Fibroblast of lung (primary cell): ENCODE measurements at regions not wholly inside any gene's neighbourhood (a gene's known extent, or its start where the extent isn't known, plus 50 kb on each side); places are given as distances from the start of the nearest gene placed in this dataset.

Experiments
- DNase-seq, 2 donors: peaks; one replicate each; pipeline versions ENCODE4 v3.0.0 to v3.0.0-alpha.2; 2010; ENCODE audit warnings: low read depth in 2 of 2
- H2AFZ ChIP-seq: 2 replicates; pipeline ENCODE4 v1.5.1; 2012; ENCODE audit warnings: low read length, control low read depth, inconsistent platforms
- H3K27ac ChIP-seq: 2 replicates; pipeline ENCODE4 v1.5.1; 2011; ENCODE audit warnings: low read length, control low read depth; ENCODE audit not compliant: insufficient read depth
- H3K27me3 ChIP-seq: 2 replicates; pipeline ENCODE4 v1.5.1; 2011; ENCODE audit warnings: mild to moderate bottlenecking, low read length; ENCODE audit not compliant: control insufficient read depth, insufficient read depth
- H3K36me3 ChIP-seq: 2 replicates; pipeline ENCODE4 v1.5.1; 2011; ENCODE audit warnings: low read length; ENCODE audit not compliant: control insufficient read depth, insufficient read depth
- H3K4me1 ChIP-seq: 2 replicates; pipeline ENCODE4 v1.5.1; 2011; ENCODE audit warnings: low read length; ENCODE audit not compliant: control insufficient read depth, insufficient read depth; ENCODE audit errors: extremely low read depth
- H3K4me2 ChIP-seq: 2 replicates; pipeline ENCODE4 v1.5.1; 2011; ENCODE audit warnings: low read length, control low read depth; ENCODE audit not compliant: insufficient read depth; ENCODE audit errors: extremely low read depth
- H3K4me3 ChIP-seq, 4 experiments: fragments of 200-600 bp in 1 of 4; sonication (generic) in 1 of 4; replicated peaks in 1 of 4; 2 replicates each; pipeline ENCODE4 v1.5.1; 2011 to 2016; ENCODE audit warnings: low read length in 4 of 4, low read depth in 3 of 4, mild to moderate bottlenecking in 3 of 4, control low read depth in 2 of 4, inconsistent platforms in 1 of 4, mixed read lengths in 1 of 4; ENCODE audit not compliant: insufficient read depth in 1 of 4; ENCODE audit errors: control extremely low read depth in 1 of 4
- H3K79me2 ChIP-seq: 2 replicates; pipeline ENCODE4 v1.5.1; 2012; ENCODE audit warnings: mild to moderate bottlenecking, low read length, inconsistent platforms; ENCODE audit not compliant: control insufficient read depth, insufficient read depth
- H3K9ac ChIP-seq: 2 replicates; pipeline ENCODE4 v1.5.1; 2011; ENCODE audit warnings: mild to moderate bottlenecking, low read length, control low read depth; ENCODE audit not compliant: insufficient read depth
- H3K9me3 ChIP-seq: 2 replicates; pipeline ENCODE4 v1.5.1; 2012; ENCODE audit warnings: low read depth, low read length; ENCODE audit not compliant: control insufficient read depth, insufficient read depth
- H4K20me1 ChIP-seq: 2 replicates; pipeline ENCODE4 v1.5.1; 2011; ENCODE audit warnings: low read length; ENCODE audit not compliant: control insufficient read depth, insufficient read depth; ENCODE audit errors: extremely low read depth
- CTCF ChIP-seq, 2 donors: IDR thresholded peaks in 1 of 2; conservative IDR thresholded peaks in 1 of 2; 1 replicate in 1 of 2; 2 replicates in 1 of 2; pipeline ENCODE4 v1.5.1; 2011 to 2012; ENCODE audit warnings: low read length in 2 of 2, control low read depth in 1 of 2, inconsistent platforms in 1 of 2, low read depth in 1 of 2, mild to moderate bottlenecking in 1 of 2
- EZH2 ChIP-seq: IDR thresholded peaks from 2 replicates; pipeline ENCODE4 v1.5.1; 2012; ENCODE audit warnings: low read length, control low read depth, mild to moderate bottlenecking; ENCODE audit errors: missing control alignments

GRCh38 chr4:123031664-123032063 is 109.3 kb upstream of the NUDT6 start:
- DNase-seq = peak in 1 of 2 donors; percentile 32
- Histone ChIP-seq H2AFZ (no peak overlapping the region), H3K79me2 (no peaks in the 10 kb centered on the region), H3K4me1 (no peaks in the 10 kb centered on the region), H3K27ac (no peak overlapping the region), H3K4me2 (no peak overlapping the region), H3K9me3 (no peaks in the 10 kb centered on the region), H4K20me1 (no peaks in the 10 kb centered on the region), H3K27me3 (no peaks in the 10 kb centered on the region), H3K9ac (no peak overlapping the region), H3K4me3 (no peak overlapping the region), H3K36me3 (no peaks in the 10 kb centered on the region)
- no peak for TF ChIP-seq CTCF (conservative IDR thresholded peaks at IDR 0.05 in 1 of 2, IDR thresholded peaks at IDR 0.05 in 1 of 2; ENCODE audit: low read depth in 1 of 2, low read length in 2 of 2)
- no peak for TF ChIP-seq EZH2

- H2AFZ ChIP-seq = no peak overlapping the region
- H3K4me3 ChIP-seq = no peak overlapping the region
- H3K27me3 ChIP-seq = no peaks in the 10 kb centered on the region
- H4K20me1 ChIP-seq = no peaks in the 10 kb centered on the region
- no peaks in the 10 kb centered on the region for H3K79me2 ChIP-seq
- H3K9ac ChIP-seq = no peak overlapping the region
- no peak overlapping the region for H3K4me2 ChIP-seq
- H3K27ac ChIP-seq = no peak overlapping the region
- H3K9me3 ChIP-seq = no peaks in the 10 kb centered on the region
- no peak for TF ChIP-seq EZH2
- TF ChIP-seq CTCF (conservative IDR thresholded peaks at IDR 0.05 in 1 of 2, IDR thresholded peaks at IDR 0.05 in 1 of 2; ENCODE audit: low read depth in 1 of 2, low read length in 2 of 2) = no peak
- H3K36me3 ChIP-seq = no peaks in the 10 kb centered on the region
- peak in 1 of 2 donors; percentile 51 for DNase-seq
- no peaks in the 10 kb centered on the region for H3K4me1 ChIP-seq
These were observed 111.6 kb upstream of the NUDT6 start for GRCh38 chr4:123034023-123034422.

GRCh38 chr4:123035239-123035638 is 112.8 kb upstream of the NUDT6 start:
- Histone ChIP-seq H3K9me3 (no peaks in the 10 kb centered on the region), H2AFZ (no peak overlapping the region), H3K79me2 (no peaks in the 10 kb centered on the region), H3K36me3 (no peaks in the 10 kb centered on the region), H3K4me2 (no peak overlapping the region), H3K4me3 (no peak overlapping the region), H4K20me1 (no peaks in the 10 kb centered on the region), H3K9ac (no peak overlapping the region), H3K27ac (no peak overlapping the region), H3K27me3 (no peaks in the 10 kb centered on the region), H3K4me1 (no peaks in the 10 kb centered on the region)
- no peak for DNase-seq
- TF ChIP-seq EZH2 (no peak), CTCF (conservative IDR thresholded peaks at IDR 0.05 in 1 of 2, IDR thresholded peaks at IDR 0.05 in 1 of 2; ENCODE audit: low read depth in 1 of 2, low read length in 2 of 2) (no peak)
